Spleen (tissue), 7 donors: ENCODE measurements at regions not wholly inside any gene's neighbourhood (a gene's known extent, or its start where the extent isn't known, plus 50 kb on each side); places are given as distances from the start of the nearest gene placed in this dataset.

Source experiments
- CTCF ChIP-seq, 11 experiments: fragments of 200-600 bp in 7 of 11; fragments of 450-650 bp in 4 of 11; sonication (generic) in 4 of 11; IDR thresholded peaks in 8 of 11; conservative IDR thresholded peaks in 3 of 11; 1 replicate in 7 of 11; 2 replicates in 4 of 11; pipeline versions ENCODE4 v1.4.0 to v1.8.0; 2016 to 2021; ENCODE audit warnings: antibody characterized with exemption in 11 of 11, inconsistent platforms in 4 of 11, mild to moderate bottlenecking in 1 of 11
- POLR2A ChIP-seq, 3 donors: fragments of 450-650 bp; IDR thresholded peaks; one replicate each; pipeline ENCODE4 v1.5.1; 2017; ENCODE audit warnings: antibody characterized with exemption in 3 of 3, mild to moderate bottlenecking in 1 of 3
- POLR2AphosphoS5 ChIP-seq, 3 donors: sonication (generic); formaldehyde crosslinking; IDR thresholded peaks; one replicate each; pipeline ENCODE4 v1.5.1; 2017; ENCODE audit warnings: antibody characterized with exemption in 3 of 3
- donor health status: DM: no; HTN: no; CAD: no; lungs with moderate emphysema.
- donor health status: DM: no; HTN: no; CAD: no.
- donor health status: DM: no; HTN: no; CAD: no.

- TF ChIP-seq CTCF (IDR thresholded peaks at IDR 0.05 in 8 of 11, conservative IDR thresholded peaks at IDR 0.05 in 3 of 11) (no peak), POLR2A (IDR thresholded peaks at IDR 0.05) (no peak), POLR2AphosphoS5 (IDR thresholded peaks at IDR 0.05) (no peak)
These were observed 1596.5 kb upstream of the LRRTM1 start for GRCh38 chr2:81901017-81901416.
